H9 (cell line): ENCODE measurements at regions not wholly inside any gene's neighbourhood (a gene's known extent, or its start where the extent isn't known, plus 50 kb on each side); places are given as distances from the start of the nearest gene placed in this dataset.

Experiments used
- DNase-seq: peaks from one replicate; pipeline ENCODE4 v3.0.0-alpha.2; 2017
- H2AFZ ChIP-seq: one replicate; pipeline ENCODE4 v1.6.1; 2013; ENCODE audit warnings: mild to moderate bottlenecking, low read length, control low read depth, moderate library complexity
- H2AK5ac ChIP-seq: 2 replicates; pipeline ENCODE4 v1.6.1; 2013; ENCODE audit warnings: low read length, control low read depth, mixed read lengths; ENCODE audit not compliant: insufficient read length
- H2BK120ac ChIP-seq: one replicate; pipeline ENCODE4 v1.6.1; 2013; ENCODE audit warnings: low read depth, mild to moderate bottlenecking, low read length, control low read depth, inconsistent platforms; ENCODE audit not compliant: poor library complexity, severe bottlenecking
- H2BK12ac ChIP-seq: 2 replicates; pipeline ENCODE4 v1.6.1; 2013; ENCODE audit warnings: low read length, control low read depth, mixed read lengths, low read depth; ENCODE audit not compliant: insufficient read length
- H2BK15ac ChIP-seq: 2 replicates; pipeline ENCODE4 v1.6.1; 2013; ENCODE audit warnings: low read depth, low read length, control low read depth
- H2BK20ac ChIP-seq: one replicate; pipeline ENCODE4 v1.6.1; 2013; ENCODE audit warnings: low read depth, mild to moderate bottlenecking, low read length, control low read depth, inconsistent platforms; ENCODE audit not compliant: poor library complexity, severe bottlenecking
- H2BK5ac ChIP-seq: 2 replicates; pipeline ENCODE4 v1.6.1; 2013; ENCODE audit warnings: low read length, control low read depth, mixed read lengths; ENCODE audit not compliant: insufficient read length
- H3K14ac ChIP-seq: 2 replicates; pipeline ENCODE4 v1.6.1; 2013; ENCODE audit warnings: low read length, control low read depth; ENCODE audit not compliant: insufficient read depth
- H3K18ac ChIP-seq: 2 replicates; pipeline ENCODE4 v1.6.1; 2013; ENCODE audit warnings: low read depth, mild to moderate bottlenecking, mixed read lengths, low read length, control low read depth; ENCODE audit not compliant: insufficient read length
- H3K23ac ChIP-seq: 2 replicates; pipeline ENCODE4 v1.6.1; 2013; ENCODE audit warnings: low read length, control low read depth, mixed read lengths, low read depth; ENCODE audit not compliant: insufficient read length
- H3K23me2 ChIP-seq: 2 replicates; pipeline ENCODE4 v1.6.1; 2013; ENCODE audit warnings: low read depth, mild to moderate bottlenecking, mixed read lengths, low read length, control low read depth; ENCODE audit not compliant: insufficient read length, poor library complexity, severe bottlenecking
- H3K27ac ChIP-seq: 2 replicates; pipeline ENCODE4 v1.5.1; 2013; ENCODE audit warnings: low read length, control low read depth, mixed read lengths, low read depth; ENCODE audit not compliant: insufficient read length
- H3K27me3 ChIP-seq: 2 replicates; pipeline ENCODE4 v1.6.1; 2013; ENCODE audit warnings: low read length, control low read depth, inconsistent platforms; ENCODE audit not compliant: insufficient read depth
- H3K4ac ChIP-seq: 2 replicates; pipeline ENCODE4 v1.6.1; 2013; ENCODE audit warnings: low read depth, mild to moderate bottlenecking, control low read depth, inconsistent platforms, low read length, moderate library complexity
- H3K4me1 ChIP-seq: 2 replicates; pipeline ENCODE4 v1.6.1; 2013; ENCODE audit warnings: low read length, control low read depth, inconsistent platforms; ENCODE audit not compliant: insufficient read depth
- H3K4me2 ChIP-seq: 2 replicates; pipeline ENCODE4 v1.6.1; 2013; ENCODE audit warnings: low read length, control low read depth, mixed read lengths; ENCODE audit not compliant: insufficient read length, insufficient read depth
- H3K56ac ChIP-seq: 2 replicates; pipeline ENCODE4 v1.6.1; 2013; ENCODE audit warnings: low read depth, mild to moderate bottlenecking, mixed read lengths, low read length, control low read depth; ENCODE audit not compliant: insufficient read length
- H3K79me1 ChIP-seq: 2 replicates; pipeline ENCODE4 v1.6.1; 2013; ENCODE audit warnings: low read depth, mild to moderate bottlenecking, moderate library complexity, low read length, control low read depth, inconsistent platforms; ENCODE audit not compliant: insufficient read depth, poor library complexity, severe bottlenecking
- H3K79me2 ChIP-seq: 2 replicates; pipeline ENCODE4 v1.6.1; 2013; ENCODE audit warnings: low read length, control low read depth, inconsistent platforms; ENCODE audit not compliant: insufficient read depth
- H3K9ac ChIP-seq: 2 replicates; pipeline ENCODE4 v1.6.1; 2013; ENCODE audit warnings: low read length, control low read depth, mixed read lengths; ENCODE audit not compliant: insufficient read length; ENCODE audit errors: extremely low read depth
- H3K9me3 ChIP-seq: one replicate; pipeline ENCODE4 v1.6.1; 2013; ENCODE audit warnings: low read depth, low read length, inconsistent platforms; ENCODE audit not compliant: control insufficient read depth
- H3T11ph ChIP-seq: one replicate; pipeline ENCODE4 v1.6.1; 2013; ENCODE audit warnings: mild to moderate bottlenecking, low read length, control low read depth, inconsistent platforms
- H4K20me1 ChIP-seq: one replicate; pipeline ENCODE4 v1.6.1; 2013; ENCODE audit not compliant: control insufficient read depth, insufficient read length, insufficient read depth
- H4K5ac ChIP-seq: 2 replicates; pipeline ENCODE4 v1.6.1; 2013; ENCODE audit warnings: low read depth, mild to moderate bottlenecking, mixed read lengths, low read length, control low read depth; ENCODE audit not compliant: insufficient read length
- H4K8ac ChIP-seq: replicated peaks from 2 replicates; pipeline ENCODE4 v1.6.1; 2013; ENCODE audit warnings: low read length, control low read depth, mixed read lengths, low read depth; ENCODE audit not compliant: insufficient read length
- H4K91ac ChIP-seq: 2 replicates; pipeline ENCODE4 v1.6.1; 2013; ENCODE audit warnings: low read depth, mild to moderate bottlenecking, moderate library complexity, mixed read lengths, low read length, control low read depth; ENCODE audit not compliant: insufficient read length
- H3K27ac Mint-ChIP-seq, 3 experiments: 2 replicates in 2 of 3; 3 replicates in 1 of 3; pipeline ENCODE4 v1.8.0; 2020 to 2021; ENCODE audit warnings: mixed read lengths in 3 of 3, mild to moderate bottlenecking in 1 of 3, moderate library complexity in 1 of 3
- H3K27me3 Mint-ChIP-seq: 2 replicates; pipeline ENCODE4 v1.8.0; 2021; ENCODE audit warnings: low read depth, mild to moderate bottlenecking, moderate library complexity, mixed read lengths
- H3K36me3 Mint-ChIP-seq, 3 experiments: 2 replicates in 2 of 3; 3 replicates in 1 of 3; pipeline ENCODE4 v1.8.0; 2020 to 2021; ENCODE audit warnings: low read depth in 3 of 3, mixed read lengths in 3 of 3; ENCODE audit not compliant: insufficient read depth in 1 of 3
- H3K4me1 Mint-ChIP-seq, 2 experiments: 2 replicates each; pipeline ENCODE4 v1.8.0; 2020; ENCODE audit warnings: mixed read lengths in 2 of 2
- H3K4me3 Mint-ChIP-seq, 2 experiments: 2 replicates in 1 of 2; 3 replicates in 1 of 2; pipeline ENCODE4 v1.8.0; 2020 to 2021; ENCODE audit warnings: mild to moderate bottlenecking in 2 of 2, mixed read lengths in 2 of 2, moderate library complexity in 1 of 2
- H3K9me3 Mint-ChIP-seq, 2 experiments: 2 replicates in 1 of 2; 3 replicates in 1 of 2; pipeline ENCODE4 v1.8.0; 2020; ENCODE audit warnings: mild to moderate bottlenecking in 2 of 2, mixed read lengths in 2 of 2, moderate library complexity in 1 of 2
- WGBS: extraction: QIAGEN DNeasy Blood & Tissue Kit; methylation state at CpG from one replicate; pipeline ENCODE4 v1.1.7; 2013; ENCODE audit warnings: missing lambda C conversion rate, low lambda C conversion rate, mixed read lengths; ENCODE audit not compliant: insufficient read length; ENCODE audit errors: extremely low coverage; 5-methylcytosine and 5-hydroxymethylcytosine counted together
- TF ChIP-seq, protein P1 (sequence below): fragments of 200-600 bp; sonication (generic); conservative IDR thresholded peaks from 3 replicates; pipeline ENCODE4 v1.8.0; 2021; ENCODE audit warnings: antibody characterized with exemption, mild to moderate bottlenecking

DNA sequence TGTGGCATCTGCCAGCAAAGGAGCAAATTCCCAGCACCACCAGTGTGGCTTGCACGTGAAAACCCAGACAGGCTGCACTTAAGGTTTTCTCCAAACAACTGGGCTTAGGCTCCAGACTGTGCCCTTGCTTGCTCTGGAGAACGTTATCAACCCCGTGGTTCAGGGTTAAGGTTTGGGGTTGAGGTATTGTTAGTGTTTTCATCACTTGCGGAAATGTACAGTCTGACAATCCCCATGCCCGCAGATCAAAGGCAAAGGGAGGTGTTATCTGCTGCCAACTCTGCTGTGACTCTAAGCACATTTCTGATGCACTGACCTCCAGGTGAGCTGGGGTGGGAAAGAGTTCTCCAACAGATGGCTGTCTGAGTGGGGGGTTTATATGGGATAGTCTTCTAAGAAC is 253.5 kb upstream of the NT5C1B start:
- Mint-ChIP-seq H3K27me3 (peaks cover 24% of the 10 kb centered on the region), H3K27ac (no peak overlapping the region), H3K36me3 (no peaks in the 10 kb centered on the region), H3K9me3 (no peaks in the 10 kb centered on the region), H3K4me1 (peaks cover 28 to 31% of the 10 kb centered on the region in 2 experiments), H3K4me3 (no peak overlapping the region)
- Histone ChIP-seq H3K23me2 (no peaks in the 10 kb centered on the region), H3K4me1 (peaks cover 16% of the 10 kb centered on the region; the same call in 1 of the 2 replicates), H3K9me3 (no peaks in the 10 kb centered on the region), H4K5ac (no peak overlapping the region), H3K14ac (no peak overlapping the region), H3K23ac (no peak overlapping the region), H2BK120ac (no peak overlapping the region), H4K91ac (no peak overlapping the region), H3K79me1 (no peaks in the 10 kb centered on the region), H3K79me2 (no peaks in the 10 kb centered on the region), H2AFZ (no peak overlapping the region), H2AK5ac (no peak overlapping the region), H2BK12ac (no peak overlapping the region), H3K27me3 (no peaks in the 10 kb centered on the region), H3K4ac (no peak overlapping the region), H3K18ac (no peak overlapping the region), H4K20me1 (no peaks in the 10 kb centered on the region), H3K56ac (no peak overlapping the region), H4K8ac (no peak overlapping the region), H3K27ac (no peak overlapping the region), H2BK15ac (no peak overlapping the region), H2BK5ac (no peak overlapping the region), H3K4me2 (no peak overlapping the region), H3T11ph (no peak overlapping the region), H3K9ac (no peak overlapping the region), H2BK20ac (no peak overlapping the region)
- no peak for DNase-seq
- no CpG with 5 or more reads among the region's 5 CpGs for WGBS
- TF ChIP-seq, protein P1, sequence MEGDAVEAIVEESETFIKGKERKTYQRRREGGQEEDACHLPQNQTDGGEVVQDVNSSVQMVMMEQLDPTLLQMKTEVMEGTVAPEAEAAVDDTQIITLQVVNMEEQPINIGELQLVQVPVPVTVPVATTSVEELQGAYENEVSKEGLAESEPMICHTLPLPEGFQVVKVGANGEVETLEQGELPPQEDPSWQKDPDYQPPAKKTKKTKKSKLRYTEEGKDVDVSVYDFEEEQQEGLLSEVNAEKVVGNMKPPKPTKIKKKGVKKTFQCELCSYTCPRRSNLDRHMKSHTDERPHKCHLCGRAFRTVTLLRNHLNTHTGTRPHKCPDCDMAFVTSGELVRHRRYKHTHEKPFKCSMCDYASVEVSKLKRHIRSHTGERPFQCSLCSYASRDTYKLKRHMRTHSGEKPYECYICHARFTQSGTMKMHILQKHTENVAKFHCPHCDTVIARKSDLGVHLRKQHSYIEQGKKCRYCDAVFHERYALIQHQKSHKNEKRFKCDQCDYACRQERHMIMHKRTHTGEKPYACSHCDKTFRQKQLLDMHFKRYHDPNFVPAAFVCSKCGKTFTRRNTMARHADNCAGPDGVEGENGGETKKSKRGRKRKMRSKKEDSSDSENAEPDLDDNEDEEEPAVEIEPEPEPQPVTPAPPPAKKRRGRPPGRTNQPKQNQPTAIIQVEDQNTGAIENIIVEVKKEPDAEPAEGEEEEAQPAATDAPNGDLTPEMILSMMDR = no peak
